ENCODE measurements at regions not wholly inside any gene's neighbourhood (a gene's known extent, or its start where the extent isn't known, plus 50 kb on each side); places are given as distances from the start of the nearest gene placed in this dataset.

- TF ChIP-seq POLR2A (IDR thresholded peaks at IDR 0.05) (no peak), CTCF (IDR thresholded peaks at IDR 0.05) (no peak), POLR2AphosphoS5 (IDR thresholded peaks at IDR 0.05) (no peak)
Measured at GRCh38 chr1:5693568-5693967, 298.7 kb downstream of the NPHP4 start.

Measured in prostate gland (tissue), 2 donors.